ENCODE measurements at regions not wholly inside any gene's neighbourhood (a gene's known extent, or its start where the extent isn't known, plus 50 kb on each side); places are given as distances from the start of the nearest gene placed in this dataset.
A peak's percentile ranks its signal among the peaks of the same experiment; 100 is the strongest.
"Not testable (repeated sequence)": the region's sequence is repeated elsewhere in the genome, so short reads cannot be mapped to it uniquely, and the experiment has no call there.

DNA sequence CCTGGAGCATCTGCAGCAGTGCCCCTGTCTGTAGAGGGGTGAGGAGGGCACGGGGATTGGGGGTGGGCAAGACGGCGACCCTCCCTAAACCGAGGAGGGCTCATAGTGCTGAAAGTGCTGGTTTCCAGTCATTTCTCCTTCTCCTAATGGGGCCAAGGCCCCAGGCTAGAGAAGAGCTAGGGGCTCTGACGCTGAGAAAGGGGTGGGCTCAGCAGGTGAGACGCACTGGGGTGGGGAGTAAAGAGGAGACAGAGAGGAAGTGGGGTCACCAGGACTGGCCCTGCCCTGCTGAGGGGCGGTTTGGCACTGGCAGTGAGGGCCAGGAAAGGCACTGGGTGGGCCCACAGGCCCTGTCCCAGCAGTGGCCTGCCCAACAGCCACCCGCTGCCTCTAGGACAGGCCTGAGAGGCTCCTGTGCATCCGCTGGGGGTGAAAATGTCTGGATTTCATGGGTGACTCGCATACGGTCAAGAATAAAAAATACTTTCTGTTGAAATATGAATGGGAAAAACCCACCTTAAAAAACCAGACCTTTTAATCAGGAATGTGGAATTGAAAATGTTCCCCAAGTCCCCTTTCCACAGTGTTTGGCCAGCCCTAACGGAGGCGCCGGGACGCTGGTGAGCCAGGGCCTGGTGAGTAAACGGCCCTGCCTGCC lies 122.4 kb upstream of the SMURF2 start:
- DNase-seq: no peak

DNA sequence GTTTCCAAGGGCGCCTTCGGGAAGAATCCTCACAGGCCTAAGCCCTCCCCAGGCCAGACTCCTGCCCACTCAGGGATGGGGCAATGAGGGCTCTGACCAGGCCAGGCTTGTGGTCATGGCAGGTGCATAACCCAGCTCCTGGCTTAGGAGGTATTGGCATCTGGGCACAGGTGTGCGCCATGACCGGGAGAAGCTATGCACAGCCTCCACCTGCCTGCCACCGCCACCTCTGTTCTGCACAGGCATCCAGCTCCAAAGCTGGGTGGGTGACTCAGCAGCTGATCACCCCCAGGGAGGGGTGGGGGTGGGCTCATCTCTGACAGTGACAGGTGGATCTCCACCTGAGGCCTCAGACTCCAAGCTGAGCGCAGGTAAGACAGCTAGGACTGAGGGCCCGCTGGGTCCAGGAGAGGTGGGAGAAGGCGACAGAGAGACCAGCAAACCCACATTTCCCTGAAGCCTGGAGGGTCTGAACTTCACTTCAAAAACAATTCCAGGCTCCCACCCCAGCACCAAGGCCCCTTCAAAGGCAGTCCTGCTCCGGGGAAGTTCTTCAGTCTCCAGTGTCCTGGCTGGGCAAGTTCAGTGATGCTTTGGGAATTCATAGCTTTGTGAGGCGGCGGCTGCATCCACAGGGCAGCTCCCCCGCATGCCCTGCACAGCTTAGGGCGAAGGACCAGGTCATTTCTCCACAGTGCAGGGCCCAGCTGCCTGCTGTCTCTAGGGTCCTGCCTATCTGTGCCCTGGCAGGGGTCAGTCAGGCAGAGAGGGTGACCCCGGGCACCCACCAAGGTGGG lies 121.6 kb upstream of the SMURF2 start:
- DNase-seq: no peak

DNA sequence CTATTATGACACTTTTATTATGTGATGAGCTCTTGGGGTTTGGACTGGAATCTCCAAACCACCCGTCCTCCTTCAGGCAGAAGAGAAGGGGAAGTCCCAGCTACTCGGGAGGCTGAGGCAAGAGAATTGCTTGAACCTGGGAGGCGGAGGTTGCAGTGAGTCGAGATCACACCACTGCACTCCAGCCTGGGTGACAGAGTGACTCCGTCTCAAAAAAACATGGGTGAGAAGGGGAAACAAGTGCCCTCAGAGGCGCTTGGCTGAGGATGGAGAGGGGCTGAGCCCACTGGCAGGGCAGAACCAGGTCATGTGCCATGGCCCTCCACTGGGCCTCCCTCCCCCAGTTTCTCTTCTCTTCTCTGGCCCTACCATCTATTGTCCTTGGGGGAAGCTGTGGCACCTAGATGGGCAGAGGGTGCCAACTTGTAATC lies 120.9 kb upstream of the SMURF2 start:
- no peak for DNase-seq

DNA sequence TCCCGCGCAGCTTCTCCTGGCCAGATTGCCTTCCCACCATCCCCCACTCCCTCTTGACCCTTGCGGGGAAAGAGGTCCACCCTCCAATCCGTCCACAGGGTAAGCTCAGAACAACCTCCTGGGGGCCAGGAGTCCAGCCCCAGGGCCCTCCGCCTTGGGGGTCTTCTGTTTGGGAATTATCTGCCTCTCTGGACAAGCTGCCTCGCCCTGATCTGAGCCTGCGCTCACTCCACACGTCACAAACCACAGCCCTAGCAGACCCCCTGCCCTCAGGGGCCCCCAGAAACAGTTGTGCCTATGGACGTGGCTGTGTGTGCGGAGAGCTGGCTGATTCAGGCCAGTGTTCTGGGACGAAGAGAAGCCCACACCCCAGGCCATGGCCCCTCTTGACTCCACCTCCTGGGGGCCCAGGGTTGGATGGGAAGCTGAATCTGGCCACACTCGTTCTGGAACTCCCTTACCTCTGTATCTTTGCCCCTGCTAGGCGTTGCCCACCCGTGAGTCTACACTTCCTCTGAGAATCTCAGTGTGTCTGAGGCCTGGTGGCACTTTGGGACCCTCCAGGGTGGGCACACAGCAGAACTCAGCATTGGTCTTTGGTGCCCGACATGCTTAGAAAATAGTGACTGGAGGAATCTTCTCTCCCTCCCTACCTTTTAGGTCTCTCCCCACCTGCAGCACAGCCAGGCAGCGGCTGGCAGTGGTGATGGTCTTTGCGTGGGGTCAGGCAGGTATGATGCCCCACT lies 119.9 kb upstream of the SMURF2 start:
- DNase-seq: no peak

DNA sequence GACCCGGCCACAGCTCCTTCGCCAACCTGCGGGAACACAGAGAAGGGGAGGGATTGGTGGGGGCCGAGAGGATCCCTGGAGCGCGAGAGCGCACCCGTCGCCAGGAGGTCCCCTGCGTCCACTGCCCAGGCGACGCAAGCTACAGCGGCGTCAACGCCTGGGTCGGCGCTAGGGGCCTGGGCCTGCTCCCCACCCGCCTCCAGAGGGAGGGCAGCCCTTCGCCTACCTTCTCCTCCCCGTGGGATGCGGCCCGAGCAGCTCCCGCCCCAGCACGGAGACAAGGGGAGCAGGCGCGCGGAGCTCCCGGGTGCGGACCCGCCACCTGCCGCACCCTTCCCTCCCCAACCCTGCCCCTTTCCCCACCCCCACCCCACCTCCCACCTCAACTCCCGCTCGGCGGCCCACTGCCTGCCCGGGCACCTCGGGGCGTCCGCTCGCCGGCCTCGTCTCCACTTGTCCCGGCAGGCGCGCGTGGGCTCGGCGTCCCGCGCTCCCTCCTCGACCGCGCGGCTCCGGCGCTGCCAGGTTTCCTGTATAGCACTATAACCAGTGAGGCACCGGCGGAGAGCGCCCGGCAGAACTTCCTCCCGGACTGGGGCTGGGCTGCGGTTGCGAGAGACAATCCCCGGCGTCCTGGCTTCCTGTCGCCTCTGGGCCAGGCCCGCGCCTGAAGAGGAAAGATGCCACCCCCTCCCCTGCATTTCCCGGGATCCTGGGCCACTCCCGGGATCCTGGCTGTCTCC lies 119.1 kb upstream of the SMURF2 start:
- DNase-seq: no peak

DNA sequence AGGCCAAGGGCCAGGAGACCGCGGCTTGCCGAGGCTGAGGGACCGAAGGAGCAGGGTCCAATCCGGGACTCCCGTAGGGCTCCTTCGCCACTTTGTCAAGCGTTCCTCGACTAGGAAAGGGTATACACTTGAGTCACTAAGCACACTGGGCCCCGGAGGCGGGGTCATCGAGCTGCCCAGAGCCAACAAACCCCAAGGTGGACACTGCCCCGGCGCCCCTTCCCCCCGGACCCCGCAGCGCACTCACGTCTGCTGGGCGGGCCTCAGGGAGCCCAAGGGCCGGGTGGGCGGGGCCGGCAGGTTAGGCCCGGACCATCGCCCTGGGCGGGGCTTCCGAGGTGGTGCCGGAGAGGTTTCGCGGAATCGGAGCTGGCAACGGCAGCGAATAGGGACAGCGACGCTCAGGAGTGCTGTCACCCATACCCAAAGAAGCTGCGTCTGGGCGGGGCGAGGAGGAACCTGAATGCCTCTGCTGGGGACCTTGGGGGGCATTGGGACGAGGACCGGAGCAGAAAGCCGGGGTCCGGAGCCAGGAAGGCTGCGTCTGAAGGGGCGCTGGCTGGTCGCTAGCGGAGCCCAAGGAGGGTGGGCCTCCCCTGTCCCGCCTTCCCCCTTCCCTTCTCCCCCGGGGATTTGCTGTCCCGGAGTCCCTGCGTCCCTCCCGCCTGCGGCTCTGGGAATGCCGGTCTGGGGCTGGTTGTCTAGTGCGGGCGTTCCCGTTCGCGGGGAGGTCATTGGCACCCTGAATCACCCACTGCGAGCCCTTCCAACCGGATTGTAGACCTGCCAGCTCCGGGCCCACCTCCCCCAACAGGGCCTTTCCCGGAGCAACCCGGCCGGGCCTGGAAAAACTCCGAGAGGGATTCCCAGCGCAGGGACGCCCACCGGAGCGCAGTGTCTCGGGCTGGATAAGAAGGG lies 118.2 kb upstream of the SMURF2 start:
- no peak for DNase-seq

DNA sequence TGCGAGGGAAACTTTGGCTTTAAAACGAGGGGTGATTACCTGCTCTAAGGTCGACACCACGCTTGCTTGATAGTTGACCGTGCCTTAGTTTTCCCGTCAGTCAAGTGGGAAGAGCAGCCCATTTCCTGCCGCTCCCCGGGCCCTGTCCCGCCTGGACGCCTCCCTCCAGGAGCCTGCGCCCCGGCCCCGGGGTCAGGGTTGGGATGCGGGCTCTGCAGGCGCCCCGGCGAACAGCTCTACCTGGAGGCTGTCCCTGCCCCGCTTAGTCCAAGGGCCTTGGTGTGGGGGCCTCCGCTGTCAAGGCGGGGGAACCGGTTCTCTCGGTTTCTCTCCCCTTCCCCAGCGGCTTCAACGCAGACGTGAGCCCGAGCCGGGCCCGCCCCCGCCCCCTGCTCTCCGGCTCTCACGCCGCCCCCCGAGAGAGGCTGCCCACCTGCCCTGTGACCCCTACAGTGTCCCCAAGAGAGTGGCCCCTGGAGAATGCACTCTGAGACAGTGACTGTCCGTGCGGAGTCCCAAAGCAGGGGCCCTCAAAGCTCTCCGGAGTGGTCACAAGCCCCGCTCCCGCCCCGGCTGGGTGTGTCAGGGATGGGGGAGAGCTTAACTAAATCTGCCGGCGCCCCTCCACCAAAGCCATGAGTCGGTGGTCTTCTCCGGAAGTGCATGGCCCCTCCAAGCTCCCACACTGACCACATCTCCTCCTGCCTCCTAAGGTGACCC lies 117.4 kb upstream of the SMURF2 start:
- DNase-seq: no peak

DNA sequence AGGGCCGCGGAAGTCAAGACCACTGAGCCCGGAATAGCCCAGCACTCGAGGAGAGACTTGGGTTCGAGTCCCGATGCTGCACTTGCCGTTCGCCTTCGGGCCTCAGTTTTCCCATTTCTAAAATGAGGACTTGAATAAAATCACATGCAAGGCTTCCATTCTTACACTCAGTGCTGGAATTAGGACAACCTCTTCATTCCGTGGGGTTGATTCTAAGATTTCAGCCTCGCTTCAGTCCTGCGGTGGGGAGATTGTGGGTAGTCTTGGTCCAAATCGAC lies 116.9 kb upstream of the SMURF2 start:
- DNase-seq: not testable (repeated sequence)

DNA sequence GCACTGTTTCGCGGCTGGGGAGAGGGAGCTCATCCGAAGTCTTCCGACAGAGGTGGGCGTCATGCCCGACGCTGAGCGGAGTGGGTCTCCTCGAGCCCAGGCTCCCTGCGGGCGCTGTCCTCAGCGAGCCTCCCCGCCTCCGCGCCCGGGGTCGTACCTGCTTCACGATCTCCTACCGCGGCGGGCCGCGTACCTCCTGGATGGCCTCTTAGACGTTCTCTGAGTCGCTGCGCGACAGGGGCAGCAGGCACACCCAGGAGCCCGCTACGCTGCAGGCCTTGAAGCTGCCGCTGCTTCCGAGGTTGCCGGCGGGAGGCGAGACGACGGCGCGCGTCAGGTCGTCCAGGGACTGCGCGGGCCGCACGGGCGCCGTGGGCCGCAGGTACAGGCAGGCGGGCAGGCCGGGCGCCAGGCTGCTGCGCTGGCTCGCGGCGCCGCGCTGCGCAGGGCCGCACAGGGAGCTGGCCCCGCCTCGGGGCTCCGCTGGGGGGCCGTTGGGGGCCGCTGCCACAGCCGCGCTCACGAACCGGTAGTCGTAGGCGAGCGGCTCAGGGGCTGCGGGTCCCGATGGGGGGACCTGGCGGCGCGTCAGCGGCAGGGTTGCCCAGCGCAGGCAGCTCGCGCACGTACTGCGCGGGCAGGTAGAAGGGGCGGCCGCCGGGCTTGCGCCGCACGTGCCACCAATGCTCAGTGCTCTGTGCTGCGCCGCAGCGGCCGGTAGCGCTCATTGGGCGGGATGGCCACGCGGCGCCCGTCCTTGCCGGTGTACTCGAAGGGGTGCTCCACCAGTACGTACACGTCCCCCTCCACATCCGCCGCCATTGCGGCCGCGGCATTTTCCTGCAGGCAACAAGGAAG lies 116.4 kb upstream of the SMURF2 start:
- DNase-seq: no peak

DNA sequence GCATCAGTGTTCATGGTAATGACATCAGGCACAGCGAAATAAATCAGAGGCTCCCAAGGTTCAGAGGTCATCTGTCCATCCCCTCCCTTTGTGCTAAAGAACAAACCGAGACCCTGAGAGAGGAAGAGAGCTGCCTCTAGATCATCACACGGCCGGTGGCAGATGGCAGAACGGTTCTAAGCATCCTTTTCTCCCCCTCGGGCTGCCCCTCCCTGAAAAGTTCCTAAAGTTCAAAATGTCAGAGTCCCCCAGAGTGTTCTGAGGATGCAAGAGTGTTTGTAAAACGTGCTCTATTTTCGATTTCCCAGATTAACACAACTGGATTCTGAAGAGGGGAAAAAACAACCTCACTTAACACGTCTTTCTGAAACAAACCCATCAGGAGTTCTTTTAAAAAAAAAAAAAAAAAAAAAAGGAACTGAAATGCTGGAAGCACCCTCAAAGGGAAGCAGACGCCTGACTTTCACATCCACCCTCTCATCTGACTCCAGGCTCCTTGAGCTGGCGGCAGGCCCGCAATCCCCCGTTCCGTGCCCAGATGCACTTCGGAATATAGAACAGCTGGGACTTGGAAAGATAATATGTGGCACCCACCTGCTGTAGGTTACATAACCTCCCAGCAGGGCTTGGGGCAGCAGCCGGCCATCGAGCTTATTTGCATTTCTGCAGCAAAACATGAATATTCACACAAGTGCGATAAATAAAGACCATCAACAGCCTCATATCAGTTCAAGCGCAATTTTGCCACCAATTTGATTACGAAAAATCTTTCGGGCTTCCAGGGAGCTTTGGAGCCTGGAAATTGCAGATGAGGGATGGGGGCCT lies 115.5 kb upstream of the SMURF2 start:
- DNase-seq: peak; percentile 87

DNA sequence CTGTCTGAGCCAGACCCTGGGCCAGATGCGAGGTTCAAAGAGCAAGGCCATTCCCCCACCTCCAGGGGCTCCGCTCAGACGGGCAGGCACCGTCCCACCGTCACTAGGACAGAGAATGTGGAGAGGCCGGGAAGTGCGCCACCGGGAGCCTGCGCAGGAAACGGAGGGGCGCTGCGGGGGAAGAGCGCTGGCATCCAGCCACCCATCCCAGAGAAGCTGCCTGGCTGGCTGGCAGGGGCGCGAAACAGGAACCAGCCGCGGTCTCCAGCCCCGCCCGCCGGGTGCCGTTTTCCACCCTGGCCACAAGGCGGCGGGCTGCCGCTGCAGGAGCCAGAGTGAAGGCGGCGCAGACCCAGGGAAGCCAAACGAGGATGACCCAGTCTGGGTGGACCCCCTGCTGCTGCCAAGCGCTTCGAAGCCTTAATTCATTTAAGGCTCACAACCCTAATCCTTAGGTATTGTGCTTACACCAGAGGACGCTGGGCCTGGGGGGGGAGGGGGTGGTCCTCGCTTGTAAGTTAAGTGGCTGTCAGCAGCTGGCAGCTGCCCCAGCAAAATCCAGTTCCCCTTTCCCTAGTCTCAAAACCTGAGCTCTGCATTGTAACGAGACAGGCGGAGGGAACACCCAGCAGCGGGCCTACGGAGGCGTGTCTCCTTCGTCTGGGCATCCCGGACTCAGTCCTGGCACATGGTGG lies 114.8 kb upstream of the SMURF2 start:
- peak; percentile 98 for DNase-seq

DNA sequence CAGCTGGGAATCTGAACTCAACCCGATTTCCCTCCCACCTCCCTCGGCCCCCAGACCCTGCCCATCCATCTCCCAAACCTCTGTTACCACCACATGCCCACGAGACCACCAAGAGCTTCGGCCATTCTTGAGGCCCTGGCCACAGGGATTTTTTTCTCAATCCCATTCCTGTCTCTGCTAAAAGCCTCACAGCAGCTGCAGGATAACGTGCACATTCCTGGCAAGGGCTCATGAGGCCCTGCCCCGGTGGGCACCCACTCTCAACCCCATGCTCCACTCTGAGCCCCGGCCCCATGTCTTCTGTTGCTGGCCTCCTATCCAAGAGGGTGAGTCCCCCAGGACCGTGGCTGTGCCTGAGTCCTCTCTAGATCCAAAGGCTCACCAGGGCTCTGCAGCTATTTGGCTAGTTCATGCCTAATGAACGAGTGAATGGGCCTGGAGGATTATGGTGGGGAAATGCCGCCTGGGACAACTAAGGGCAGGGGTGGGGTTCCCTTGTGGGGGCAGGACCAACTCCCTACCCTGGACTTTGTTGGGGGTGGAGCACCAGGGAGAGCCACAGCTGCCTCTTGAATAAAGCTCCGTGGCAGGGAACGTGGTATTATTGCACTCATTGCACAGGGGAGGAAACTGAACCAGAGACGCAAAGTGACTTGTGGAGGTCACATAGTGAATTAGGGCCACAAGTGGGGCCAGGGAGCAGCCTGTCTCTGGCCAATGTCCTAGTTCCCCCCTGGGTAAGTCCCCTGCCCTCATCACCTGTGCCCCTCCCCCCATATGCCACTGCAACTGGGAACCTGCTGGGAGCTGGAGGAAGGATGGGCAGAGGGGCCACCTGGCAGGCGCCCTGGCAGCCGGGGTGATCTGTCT lies 113.8 kb upstream of the SMURF2 start:
- no peak for DNase-seq

DNA sequence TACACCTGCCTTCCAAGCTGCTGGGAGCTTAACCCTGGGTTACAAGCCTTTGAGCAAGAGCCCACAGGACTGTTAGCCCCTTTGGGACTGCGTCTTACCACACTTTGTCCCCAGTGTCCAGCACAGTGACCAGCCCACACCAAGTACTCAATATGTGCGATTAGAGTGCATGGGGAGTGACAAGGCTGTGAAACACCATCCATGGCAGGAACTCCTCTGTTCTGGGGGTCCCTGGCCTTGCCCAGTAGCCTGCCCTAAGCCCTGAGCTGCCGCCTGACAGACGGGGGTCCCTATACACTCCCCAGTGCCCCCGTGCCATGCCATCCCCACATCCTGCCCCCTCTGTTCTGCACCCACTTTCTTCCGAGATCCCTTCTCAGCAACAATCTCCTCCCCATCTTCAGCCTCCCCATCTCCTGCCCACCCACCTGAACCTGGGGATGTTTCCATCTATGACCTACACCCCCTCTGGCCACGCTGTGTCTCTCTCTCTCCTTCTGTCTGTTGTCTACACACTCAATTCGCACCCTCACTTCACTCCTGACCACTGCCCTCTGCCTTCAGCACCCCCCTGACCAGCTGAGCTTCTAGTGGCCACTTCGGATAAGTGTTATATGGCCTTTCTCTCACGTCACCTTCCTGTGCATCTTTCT lies 112.9 kb upstream of the SMURF2 start:
- no peak for DNase-seq

DNA sequence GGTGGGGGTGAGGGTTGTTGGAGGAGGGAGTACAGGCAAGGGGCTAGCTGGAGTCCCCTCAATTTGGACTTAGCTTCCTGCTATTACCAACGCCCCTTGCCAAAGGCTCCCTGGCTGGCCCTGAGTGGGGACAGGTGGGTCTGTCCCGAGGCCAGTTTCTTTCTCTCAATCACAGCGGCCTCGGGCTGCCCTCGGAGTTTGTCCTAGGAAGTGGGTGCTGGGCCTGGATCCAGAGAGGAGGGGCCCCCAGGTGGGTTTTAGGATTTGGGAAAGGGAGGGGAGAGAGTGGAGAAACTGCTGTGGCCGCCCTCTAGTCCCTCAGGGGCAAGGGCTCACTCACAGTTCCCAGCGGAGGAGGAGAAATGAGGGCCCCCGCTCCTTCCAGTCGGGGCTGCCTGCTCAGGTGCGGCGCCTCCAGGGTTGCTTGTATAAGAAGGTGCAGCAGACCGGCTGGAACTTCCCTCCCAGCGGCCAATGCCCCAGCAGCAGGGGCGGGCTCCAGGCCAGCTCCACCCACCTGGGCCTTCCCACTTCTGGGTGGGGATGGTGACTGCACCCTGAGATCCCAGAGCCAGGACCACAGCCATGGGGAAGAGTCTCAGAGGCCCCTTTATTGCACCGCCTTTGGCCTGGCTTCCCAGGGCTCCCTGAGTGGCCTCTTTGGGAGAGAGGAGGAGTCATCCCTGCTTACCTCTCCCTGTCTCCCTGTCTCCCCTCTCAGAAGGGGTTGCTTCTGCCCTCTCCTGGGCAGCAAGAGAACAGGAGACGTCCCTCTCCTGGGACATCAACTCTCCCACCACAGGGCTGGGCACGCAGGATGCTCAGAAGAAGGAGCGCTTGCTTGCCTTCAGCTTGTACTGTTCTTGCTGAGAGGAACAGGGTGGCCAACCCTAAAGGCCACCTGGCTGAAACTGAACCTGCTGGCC lies 112.0 kb upstream of the SMURF2 start:
- DNase-seq: no peak

DNA sequence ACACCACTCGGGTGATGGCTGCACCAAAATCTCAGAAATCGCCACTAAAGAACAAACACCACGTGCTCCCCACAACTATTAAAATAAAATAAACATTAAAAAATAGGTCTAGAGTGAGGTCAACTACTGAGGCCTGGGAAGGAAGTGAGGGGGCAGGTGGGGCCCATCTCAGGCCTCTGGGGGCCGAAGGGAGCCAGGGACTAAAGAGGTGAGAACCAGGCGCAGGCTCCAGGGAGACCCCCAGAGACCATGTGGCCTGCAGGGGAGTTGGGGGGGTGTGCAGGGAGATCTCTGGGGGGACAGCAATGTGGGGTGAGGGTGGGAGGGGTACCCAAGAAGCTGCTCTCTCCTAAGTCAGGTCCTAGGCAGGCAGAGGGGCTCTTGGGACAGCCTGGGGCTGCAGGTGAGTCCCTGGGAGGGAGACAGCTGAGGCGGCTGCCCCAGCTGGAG lies 111.3 kb upstream of the SMURF2 start:
- no peak for DNase-seq

DNA sequence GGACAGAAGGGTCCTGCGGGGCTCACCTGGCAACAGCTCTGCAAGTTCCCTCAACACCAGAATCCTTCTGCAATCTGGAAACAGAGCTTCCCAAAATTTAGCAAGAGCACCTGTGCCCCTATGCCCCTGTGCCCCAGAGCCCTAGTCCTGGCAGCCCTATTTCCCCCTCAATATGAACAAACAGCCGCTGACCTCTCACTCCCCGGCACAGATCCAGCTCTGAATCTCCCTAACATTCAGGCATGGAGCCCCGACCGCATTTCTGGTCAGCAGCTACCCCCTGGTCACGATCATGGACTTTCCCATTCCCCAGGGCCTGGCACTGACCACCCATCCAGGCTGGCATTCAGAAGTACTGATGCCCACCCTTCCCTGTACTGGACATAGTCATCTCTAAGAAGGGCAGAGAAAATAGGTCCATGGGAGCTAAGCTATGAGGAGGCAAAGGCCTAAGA lies 110.8 kb upstream of the SMURF2 start:
- no peak for DNase-seq
